Endothelial cell of umbilical vein (primary cell): ENCODE measurements at regions not wholly inside any gene's neighbourhood (a gene's known extent, or its start where the extent isn't known, plus 50 kb on each side); places are given as distances from the start of the nearest gene placed in this dataset.

Source experiments
- FOS ChIP-seq: IDR thresholded peaks from 2 replicates; pipeline ENCODE4 v1.6.1; 2011; ENCODE audit warnings: mild to moderate bottlenecking, low read length, moderate library complexity, borderline replicate concordance; ENCODE audit not compliant: insufficient read depth
- POLR2A ChIP-seq: IDR thresholded peaks from 2 replicates; pipeline ENCODE4 v1.6.1; 2012; ENCODE audit warnings: low read depth, mild to moderate bottlenecking, control low read depth, low read length
- POLR2AphosphoS5 ChIP-seq: IDR thresholded peaks from 2 replicates; pipeline ENCODE4 v1.6.1; 2012; ENCODE audit warnings: low read depth, mild to moderate bottlenecking, control low read depth, low read length, moderate library complexity; ENCODE audit not compliant: insufficient read depth
- TF ChIP-seq, protein P1 (sequence below), 2 donors: IDR thresholded peaks; 1 replicate in 1 of 2; 2 replicates in 1 of 2; pipeline ENCODE4 v1.5.1; 2011; ENCODE audit warnings: low read length in 2 of 2, mild to moderate bottlenecking in 2 of 2, moderate library complexity in 2 of 2, control low read depth in 1 of 2, inconsistent platforms in 1 of 2, low read depth in 1 of 2; ENCODE audit not compliant: insufficient read depth in 1 of 2; ENCODE audit errors: extremely low read depth in 1 of 2

- TF ChIP-seq POLR2A: no peak
- TF ChIP-seq, protein P1, sequence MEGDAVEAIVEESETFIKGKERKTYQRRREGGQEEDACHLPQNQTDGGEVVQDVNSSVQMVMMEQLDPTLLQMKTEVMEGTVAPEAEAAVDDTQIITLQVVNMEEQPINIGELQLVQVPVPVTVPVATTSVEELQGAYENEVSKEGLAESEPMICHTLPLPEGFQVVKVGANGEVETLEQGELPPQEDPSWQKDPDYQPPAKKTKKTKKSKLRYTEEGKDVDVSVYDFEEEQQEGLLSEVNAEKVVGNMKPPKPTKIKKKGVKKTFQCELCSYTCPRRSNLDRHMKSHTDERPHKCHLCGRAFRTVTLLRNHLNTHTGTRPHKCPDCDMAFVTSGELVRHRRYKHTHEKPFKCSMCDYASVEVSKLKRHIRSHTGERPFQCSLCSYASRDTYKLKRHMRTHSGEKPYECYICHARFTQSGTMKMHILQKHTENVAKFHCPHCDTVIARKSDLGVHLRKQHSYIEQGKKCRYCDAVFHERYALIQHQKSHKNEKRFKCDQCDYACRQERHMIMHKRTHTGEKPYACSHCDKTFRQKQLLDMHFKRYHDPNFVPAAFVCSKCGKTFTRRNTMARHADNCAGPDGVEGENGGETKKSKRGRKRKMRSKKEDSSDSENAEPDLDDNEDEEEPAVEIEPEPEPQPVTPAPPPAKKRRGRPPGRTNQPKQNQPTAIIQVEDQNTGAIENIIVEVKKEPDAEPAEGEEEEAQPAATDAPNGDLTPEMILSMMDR (IDR thresholded peaks at IDR 0.05; ENCODE audit: extremely low read depth in 1 of 2, insufficient read depth in 1 of 2, low read depth in 1 of 2, low read length in 2 of 2): no peak
- TF ChIP-seq FOS: no peak
- no peak for TF ChIP-seq POLR2AphosphoS5
Measured at GRCh38 chr1:58038574-58038973, 508.0 kb downstream of the OMA1 start.
